Muscle of back (tissue), 3 donors: ENCODE measurements at regions not wholly inside any gene's neighbourhood (a gene's known extent, or its start where the extent isn't known, plus 50 kb on each side); places are given as distances from the start of the nearest gene placed in this dataset.
"Not testable (repeated sequence)": the region's sequence is repeated elsewhere in the genome, so short reads cannot be mapped to it uniquely, and the experiment has no call there.

Experiments used
- DNase-seq, 3 donors: peaks; one replicate each; pipeline versions ENCODE4 v3.0.0 to v3.0.0-alpha.2; 2013

DNA sequence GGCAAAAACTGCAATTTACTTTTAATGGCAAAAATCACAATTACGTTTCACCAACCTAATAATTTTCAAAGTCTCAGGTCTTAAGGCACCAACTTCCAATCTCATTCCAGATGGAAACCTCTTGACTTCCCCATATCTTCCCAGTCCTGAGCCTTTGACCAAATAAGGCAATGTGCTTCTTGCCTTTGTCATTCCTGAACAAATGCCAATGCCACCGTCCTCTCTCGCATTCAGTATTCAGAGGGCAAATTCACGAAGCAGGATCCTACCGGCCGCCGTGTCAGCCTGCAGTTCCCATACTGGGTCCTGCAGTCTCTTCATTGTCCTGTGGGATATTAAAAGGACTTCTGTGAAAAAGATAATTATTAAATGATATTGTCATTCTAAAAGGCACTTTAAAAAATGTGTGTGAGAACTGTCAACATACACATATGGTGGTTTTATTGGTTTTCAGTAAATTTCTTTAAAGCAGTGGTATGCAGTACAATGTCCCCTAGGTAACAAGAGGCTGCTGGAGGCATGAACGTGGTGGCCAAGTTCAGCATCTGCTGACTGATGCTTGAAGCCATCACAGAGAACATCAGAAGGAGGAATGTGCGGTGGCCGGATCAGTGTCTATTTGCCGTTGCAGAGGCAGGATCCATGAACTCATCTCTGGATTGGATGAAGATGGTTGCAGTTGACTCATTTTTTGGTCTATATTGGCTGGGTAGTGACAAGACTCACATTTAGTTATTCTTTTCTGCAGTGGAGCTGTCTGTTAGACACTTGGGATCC is 101.4 kb upstream of the IRX4 start:
- DNase-seq: no peak

DNA sequence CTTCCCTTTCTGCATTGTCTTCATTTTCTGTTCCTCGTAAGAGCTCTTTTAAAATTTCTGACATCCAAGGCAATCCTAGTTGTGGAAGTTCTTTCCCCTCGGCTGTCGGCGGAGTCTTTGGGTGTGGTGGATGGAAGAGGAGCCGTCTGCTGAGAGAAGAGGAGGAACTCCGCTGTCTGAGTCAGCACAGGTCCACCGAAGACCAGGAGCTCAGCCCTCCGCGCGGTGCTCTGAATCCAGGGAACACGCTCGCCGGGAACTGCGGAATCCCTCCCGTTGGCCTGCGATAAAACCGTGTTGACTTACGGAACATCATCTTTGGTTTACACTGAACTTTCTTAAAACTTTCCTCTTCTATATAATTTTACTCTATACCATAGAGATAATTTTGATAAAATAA is 100.7 kb upstream of the IRX4 start:
- no peak for DNase-seq

GRCh38 chr5:1982561-1982960 is 99.8 kb upstream of the IRX4 start:
- DNase-seq: not testable (repeated sequence)

GRCh38 chr5:1975898-1976765 is 93.4 kb upstream of the IRX4 start:
- DNase-seq: no peak

DNA sequence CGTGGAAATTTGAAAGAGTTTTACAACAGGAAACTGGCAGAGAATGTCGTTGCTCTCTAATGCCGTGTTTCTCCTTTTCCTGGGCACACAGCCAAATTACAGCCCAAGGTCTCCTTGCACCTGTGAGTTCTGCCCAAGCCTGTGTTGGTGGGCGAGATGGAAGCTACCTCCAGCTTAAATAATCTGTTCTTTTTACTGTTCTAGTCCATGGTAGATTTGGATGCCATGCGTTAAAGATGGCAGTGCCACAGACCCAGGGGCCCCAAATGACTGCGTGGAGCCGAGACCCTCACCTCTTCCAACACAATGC is 92.6 kb upstream of the IRX4 start:
- DNase-seq: no peak

DNA sequence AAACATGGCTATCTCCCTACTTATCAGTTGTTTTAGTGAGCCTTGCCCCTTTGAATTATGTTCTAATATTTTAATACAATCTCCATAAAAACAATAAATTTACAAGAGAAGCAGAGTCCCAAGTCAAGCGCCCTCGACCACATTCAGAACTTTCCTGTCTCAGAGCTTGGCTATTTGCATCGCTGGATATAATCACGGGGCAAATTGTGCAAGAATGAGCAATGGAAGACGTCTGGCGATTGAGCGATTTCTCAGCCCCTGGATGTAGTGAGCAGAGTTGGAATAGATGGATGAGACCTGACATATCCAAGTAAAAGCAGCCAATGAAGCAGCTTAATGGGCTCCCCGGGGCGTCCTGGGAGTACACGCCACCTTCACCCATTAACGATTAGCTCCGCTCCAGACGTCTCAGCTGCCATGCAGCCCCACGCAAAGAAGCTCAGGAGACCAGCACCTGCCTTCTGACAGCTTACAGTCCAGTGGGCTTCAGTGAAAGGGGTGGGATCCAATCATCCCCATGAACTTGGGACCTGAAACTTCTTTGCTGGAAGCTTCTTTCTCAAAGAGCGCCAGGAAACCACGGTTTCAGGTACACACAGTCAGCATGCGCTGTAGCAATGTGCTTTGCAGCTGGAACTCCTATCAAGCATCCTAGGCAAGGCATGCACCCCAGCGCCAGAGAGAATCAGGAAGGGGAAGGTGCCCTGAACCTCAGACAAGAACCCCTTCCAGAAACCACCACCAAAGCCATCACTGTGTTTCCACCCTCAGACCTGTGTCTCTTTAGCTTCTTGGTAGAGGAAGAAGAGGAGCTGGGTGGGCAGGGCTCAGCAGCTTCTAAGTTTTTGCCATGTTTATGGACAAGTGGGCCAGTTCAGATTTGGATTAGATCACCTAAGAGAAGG is 92.0 kb upstream of the IRX4 start:
- DNase-seq: no peak

DNA sequence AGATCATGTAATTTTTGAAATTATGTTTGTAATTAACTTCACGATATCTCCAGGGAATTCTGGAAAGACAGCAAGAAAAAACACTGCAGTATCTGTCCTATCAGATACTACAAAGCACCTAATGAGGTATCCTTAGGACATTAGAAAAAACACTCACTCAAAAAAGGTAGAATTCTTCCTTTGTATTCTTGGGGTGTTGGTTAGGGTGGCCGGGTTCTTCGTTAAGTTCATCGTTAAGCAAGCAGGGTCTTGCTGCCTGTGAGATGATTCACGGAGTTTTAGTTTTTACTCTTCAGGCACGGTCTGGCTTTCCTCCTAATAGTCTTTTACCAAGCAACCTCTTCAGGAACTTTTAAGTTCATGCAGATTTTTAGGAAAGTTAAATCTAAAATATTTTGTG is 91.4 kb upstream of the IRX4 start:
- no peak for DNase-seq

DNA sequence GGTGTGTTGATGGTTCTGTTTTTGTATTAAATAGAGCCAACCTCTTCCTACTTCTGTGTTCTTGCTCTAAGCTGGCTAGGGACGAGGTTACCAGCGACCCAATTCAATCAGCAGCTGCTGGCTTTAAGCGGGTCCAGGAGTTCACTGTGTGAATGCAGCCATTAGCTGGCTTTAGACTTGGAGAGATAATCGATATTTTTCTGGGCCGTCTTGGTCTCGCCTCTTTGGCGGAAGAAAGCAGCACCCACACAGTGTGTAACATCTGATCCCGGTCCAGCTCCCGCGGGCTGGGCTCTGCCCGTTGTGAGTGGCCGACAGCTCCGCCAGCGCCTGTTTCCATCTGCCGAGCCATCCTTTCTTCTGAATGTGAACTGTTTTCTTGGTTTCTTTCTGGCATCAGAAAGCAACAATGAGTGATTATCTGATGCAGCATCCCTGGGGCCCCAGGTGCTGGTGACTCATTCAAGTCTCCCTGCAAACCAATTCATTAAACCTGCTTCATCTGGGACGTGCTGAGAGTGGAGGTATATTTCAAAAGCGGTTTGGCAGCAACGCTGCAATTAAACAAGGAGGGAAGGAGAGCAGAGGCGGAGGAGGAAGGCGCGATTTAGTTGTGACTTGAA is 90.8 kb upstream of the IRX4 start:
- no peak for DNase-seq

DNA sequence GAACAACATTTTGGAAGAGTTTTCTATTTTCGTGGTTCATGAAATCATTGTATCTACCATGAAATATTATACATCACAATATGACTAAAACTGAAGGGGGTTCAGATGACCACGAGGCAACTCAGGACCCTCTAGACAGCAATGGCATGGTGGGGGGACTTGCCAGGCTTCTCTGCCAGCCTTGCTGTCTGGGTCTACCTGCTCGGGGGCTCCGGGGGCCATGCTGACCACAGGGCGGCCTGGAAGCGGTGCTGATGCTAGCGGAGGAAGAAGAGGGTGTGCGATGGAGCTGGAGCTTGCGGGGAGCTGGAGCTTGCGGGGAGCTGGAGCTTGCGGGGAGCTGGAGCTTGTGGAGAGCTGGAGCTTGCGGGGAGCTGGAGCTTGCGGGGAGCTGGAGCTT is 89.2 kb upstream of the IRX4 start:
- no peak for DNase-seq

GRCh38 chr5:1967736-1968135 is 85.0 kb upstream of the IRX4 start:
- DNase-seq: peak; percentile 7 to 55 (median 21)

DNA sequence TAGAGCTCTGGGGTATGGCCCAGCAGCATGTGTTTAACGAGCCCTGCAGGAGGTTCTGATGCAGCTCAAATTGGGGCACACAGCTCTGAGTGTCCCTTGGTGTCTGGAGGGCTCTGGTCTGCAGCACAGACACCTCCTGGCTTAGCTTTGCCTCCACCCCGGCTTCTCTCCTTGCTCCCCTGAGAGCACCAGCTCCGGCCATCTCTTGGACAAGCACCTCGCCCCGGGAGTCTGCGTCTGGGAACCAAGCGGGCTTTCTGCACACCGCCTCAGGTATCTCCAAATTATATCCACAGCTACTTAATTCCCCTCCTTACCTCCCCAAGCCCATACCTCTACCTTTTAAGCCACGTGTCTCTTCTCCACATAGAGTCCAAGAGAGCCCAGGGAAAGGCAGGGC is 83.7 kb upstream of the IRX4 start:
- no peak for DNase-seq

DNA sequence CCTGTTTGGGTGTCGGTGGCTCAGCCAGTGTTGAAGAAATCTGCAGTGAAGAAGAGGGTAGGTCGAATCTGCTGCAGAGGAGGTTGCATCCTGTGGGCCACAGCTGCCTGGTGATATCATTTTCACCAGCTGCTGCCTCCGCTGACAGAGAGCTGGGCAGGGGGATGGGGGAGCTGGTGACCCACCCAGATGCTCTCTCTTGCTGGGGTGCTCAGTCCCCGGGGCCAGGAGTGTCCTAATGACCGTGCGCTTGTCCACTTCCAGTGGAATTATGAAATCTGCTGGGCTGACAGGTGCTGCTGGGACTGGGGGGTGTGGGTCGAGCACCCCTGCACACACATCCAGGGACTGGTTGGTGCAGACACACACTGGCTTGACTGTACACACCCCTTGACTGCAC is 83.2 kb upstream of the IRX4 start:
- peak in 2 of 3 donors; percentile 12 to 51 for DNase-seq

DNA sequence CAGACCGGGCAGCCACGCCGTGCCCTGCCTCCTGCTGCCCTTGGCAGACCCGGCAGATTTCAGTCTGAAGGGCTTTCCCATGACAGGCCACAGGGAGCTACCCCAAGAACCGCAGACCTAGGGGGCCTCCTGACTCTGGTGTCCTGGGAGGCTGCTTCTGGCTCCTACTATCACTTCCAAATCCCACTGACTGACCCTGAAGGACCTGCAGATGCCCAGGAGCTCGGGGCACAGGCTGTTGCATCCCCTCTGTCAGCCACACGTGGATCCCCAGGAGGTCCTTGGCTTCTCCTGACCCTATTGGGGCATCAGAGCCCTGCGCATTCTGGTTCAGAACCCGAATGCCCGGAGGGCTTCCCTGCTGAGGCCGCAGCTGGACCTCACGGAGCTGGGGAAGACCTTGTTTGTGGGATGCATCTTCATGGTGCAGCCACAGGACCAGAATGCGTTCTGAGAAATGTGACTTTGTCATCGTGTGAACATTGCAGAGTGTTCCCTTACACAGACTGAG is 81.3 kb upstream of the IRX4 start:
- DNase-seq: no peak

DNA sequence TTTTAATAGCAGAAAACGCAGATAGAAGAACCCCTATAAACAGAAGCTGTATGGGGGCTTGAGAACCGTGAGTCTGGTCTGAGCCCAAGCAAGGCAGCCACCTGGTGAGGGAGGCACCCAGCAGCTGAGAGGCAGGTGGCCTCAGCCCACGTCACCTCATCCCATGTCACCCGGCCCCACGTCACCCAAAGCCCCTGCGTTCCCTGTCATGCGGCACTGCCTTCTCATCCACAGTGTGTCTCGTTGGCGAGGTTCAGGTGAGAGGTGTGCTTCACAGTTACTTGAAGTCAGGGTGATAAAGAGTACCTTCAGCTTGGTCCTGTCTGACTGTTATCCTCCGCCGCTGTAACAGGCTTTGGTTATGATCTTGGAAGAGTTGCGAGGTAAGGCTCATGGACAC is 80.6 kb upstream of the IRX4 start:
- DNase-seq: no peak

DNA sequence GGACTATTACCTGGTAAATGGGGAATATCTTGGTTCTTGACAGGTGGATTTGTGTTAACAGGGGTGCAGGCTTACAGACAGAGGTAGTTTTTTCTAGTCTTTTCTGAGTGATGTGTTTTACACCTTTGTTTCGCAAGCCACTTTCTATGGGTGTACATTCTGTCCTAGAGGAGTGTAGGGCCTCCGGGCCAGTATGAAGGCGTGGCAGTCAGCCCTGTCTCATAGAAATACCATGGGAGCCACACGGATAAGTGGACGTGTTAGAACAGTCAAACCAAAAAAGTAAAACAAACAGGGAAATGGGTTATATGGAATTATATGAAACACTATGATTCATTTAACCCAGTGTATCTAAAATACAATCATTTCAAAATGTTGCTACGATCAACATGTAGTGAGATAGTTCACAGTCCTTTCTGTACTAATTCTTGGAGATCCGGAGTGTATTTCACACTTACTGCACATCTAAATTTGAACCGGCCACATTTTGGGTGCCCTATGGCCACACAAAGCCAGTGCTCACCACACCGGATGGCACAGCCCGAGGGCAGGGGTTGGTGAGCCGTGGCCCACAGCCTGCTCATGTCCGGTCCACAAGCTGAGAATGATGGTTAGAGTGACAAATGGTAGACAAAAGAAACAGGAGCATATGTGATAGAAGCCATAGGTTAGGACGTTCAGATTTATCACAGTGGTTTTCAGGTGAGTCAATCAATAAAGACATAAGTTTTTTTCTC is 80.1 kb upstream of the IRX4 start:
- DNase-seq: no peak

DNA sequence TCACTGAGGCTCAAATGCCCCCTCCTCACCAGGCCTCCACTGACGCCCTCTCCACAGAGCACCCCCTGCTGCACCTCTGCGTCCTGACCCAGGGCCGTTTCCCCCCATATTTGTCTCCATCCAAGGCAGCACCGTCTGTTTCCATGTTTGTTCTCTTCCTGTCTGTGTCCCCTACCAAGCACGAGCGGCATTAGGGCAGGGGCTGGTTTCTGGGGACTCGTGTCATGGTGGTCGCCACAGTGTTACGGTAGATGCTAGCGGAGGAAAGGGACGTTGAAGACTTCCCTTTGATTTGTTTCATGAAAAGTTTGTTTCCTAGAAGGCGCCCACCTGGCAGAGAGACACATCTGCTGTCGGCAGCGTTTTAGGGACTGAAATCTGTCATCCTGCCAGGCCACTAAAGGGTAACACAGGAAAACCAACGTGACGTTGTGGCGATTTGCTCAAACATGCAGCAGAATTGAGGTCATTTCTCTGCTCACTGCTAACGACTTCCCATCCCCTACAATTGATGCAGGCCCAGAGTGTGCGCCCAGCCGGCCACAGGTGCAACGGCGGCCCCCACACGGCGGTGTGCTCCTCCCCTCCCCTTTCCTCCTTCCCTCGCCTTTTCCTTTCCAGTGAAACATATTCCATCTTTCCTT is 79.3 kb upstream of the IRX4 start:
- DNase-seq: no peak

DNA sequence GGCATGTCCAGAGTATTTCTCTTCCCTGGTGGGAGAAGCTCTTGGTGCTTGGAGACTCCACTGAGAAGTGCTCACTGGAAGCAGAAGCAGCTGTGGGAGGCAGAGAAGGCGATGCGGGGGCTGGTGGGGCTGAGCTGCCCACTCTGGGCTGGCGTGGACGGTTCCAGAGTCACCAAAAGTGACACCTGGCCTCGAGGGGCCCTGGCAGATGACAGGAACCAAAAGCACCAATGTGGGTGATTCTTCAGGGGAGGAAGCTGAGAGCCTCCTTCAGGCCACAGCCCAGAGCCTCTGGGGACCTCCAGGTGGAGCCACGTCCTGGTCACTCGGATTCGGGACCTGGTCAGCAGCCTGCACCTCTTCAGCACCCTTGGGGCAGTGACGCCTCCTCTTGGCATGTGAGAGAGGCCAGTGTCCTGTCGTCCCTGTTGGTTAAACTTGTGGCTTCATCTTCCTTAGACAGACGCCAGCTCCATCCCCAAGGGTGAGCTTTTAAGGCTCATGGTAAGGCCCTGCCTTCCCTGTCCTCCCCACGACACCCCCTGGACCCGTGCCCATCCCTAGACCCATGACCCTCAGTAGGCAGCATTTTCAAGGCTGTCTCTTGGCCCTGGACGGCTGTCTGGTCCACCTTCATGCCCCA is 78.7 kb upstream of the IRX4 start:
- no peak for DNase-seq

- no peak for DNase-seq
Measured at GRCh38 chr5:1960595-1961303, 78.0 kb upstream of the IRX4 start.
